A673 (cell line): ENCODE measurements at regions not wholly inside any gene's neighbourhood (a gene's known extent, or its start where the extent isn't known, plus 50 kb on each side); places are given as distances from the start of the nearest gene placed in this dataset.

Source experiments
- BruUV-seq: library from RNA; stranded (reverse); fragments of 400-500 nt; replicated peaks from 2 replicates; lab custom pipeline; 2021; lab: Mats Ljungman, UMichigan
- CTCF ChIA-PET: fragments of 300-600 bp; sonication (Branson Sonifier 250); formaldehyde crosslinking; loops from one replicate; lab custom pipeline; 2022; ENCODE audit warnings: antibody characterized with exemption; lab: Charles Lee
- POLR2A ChIA-PET: fragments of 300-600 bp; sonication (Branson Sonifier 250); formaldehyde crosslinking; loops from one replicate; lab custom pipeline; 2022; ENCODE audit warnings: antibody characterized with exemption; ENCODE audit not compliant: low non-redundant PET; lab: Charles Lee
- DNase-seq: peaks from one replicate; pipeline ENCODE4 v3.0.0-alpha.2; 2015; ENCODE audit warnings: low spot score
- H3K27ac ChIP-seq: fragments of 200-600 bp; sonication (generic); 2 replicates; pipeline ENCODE4 v1.5.1; 2016; ENCODE audit warnings: mixed run types, low read depth, mild to moderate bottlenecking, mixed read lengths, antibody characterized with exemption, low read length; ENCODE audit not compliant: poor library complexity, severe bottlenecking
- H3K27me3 ChIP-seq: fragments of 200-600 bp; sonication (generic); replicated peaks from 2 replicates; pipeline ENCODE4 v1.6.1; 2017; ENCODE audit warnings: mixed run types, low read depth, mild to moderate bottlenecking, mixed read lengths, antibody characterized with exemption, low read length; ENCODE audit not compliant: insufficient read depth, poor library complexity
- H3K36me3 ChIP-seq: fragments of 200-600 bp; sonication (generic); 2 replicates; pipeline ENCODE4 v1.6.1; 2016; ENCODE audit warnings: mixed run types, mild to moderate bottlenecking, mixed read lengths, antibody characterized with exemption, low read length; ENCODE audit not compliant: insufficient read depth, poor library complexity, severe bottlenecking
- H3K4me1 ChIP-seq: fragments of 200-600 bp; sonication (generic); 2 replicates; pipeline ENCODE4 v1.6.1; 2017; ENCODE audit warnings: mixed run types, mild to moderate bottlenecking, mixed read lengths, antibody characterized with exemption, low read length; ENCODE audit not compliant: insufficient read depth, poor library complexity, severe bottlenecking
- H3K4me3 ChIP-seq: fragments of 200-600 bp; sonication (generic); 2 replicates; pipeline ENCODE4 v1.5.1; 2016; ENCODE audit warnings: low read depth, mixed run types, mild to moderate bottlenecking, mixed read lengths, low read length; ENCODE audit not compliant: poor library complexity, severe bottlenecking
- H3K9me3 ChIP-seq: fragments of 200-600 bp; sonication (generic); 2 replicates; pipeline ENCODE4 v1.6.1; 2016; ENCODE audit warnings: mixed run types, low read depth, mild to moderate bottlenecking, mixed read lengths, antibody characterized with exemption, low read length; ENCODE audit not compliant: poor library complexity, severe bottlenecking
- CTCF ChIP-seq: fragments of 300-800, 200-600 bp; sonication (generic); conservative IDR thresholded peaks from 2 replicates; pipeline ENCODE4 v1.5.1; 2017; ENCODE audit warnings: low read depth, mild to moderate bottlenecking, antibody characterized with exemption, low read length, moderate library complexity, mixed read lengths
- EZH2 ChIP-seq: fragments of 200-600 bp; sonication (generic); IDR thresholded peaks from 2 replicates; pipeline ENCODE4 v1.6.1; 2017; ENCODE audit warnings: borderline replicate concordance, low read depth, mild to moderate bottlenecking, mixed read lengths, antibody characterized with exemption, low read length; ENCODE audit not compliant: poor library complexity, severe bottlenecking
- intact Hi-C: fragments of 100-400 bp; cut with micrococcal nuclease; formaldehyde crosslinking; loops from one replicate; pipeline ENCODE4 v1.10.0; 2022; ENCODE audit not compliant: unreplicated experiment

- TF ChIP-seq CTCF = no peak
- TF ChIP-seq EZH2 = no peak
- no peaks in the 10 kb centered on the region for H3K36me3 ChIP-seq
- H3K27ac ChIP-seq = no peak overlapping the region
- H3K4me1 ChIP-seq = no peaks in the 10 kb centered on the region
- intact Hi-C loops = no loop called here
- POLR2A ChIA-PET = no interaction called here
- no TSS peak for BruUV-seq
- H3K4me3 ChIP-seq = no peak overlapping the region
- CTCF ChIA-PET = no interaction called here
- no peaks in the 10 kb centered on the region for H3K27me3 ChIP-seq
- peaks cover 9% of the 10 kb centered on the region for H3K9me3 ChIP-seq
- no peak for DNase-seq
Observed at GRCh38 chr3:104673981-104674380, 692.7 kb upstream of the ALCAM start.

- CTCF ChIA-PET = no interaction called here
- DNase-seq = no peak
- no peak for TF ChIP-seq CTCF
- no peak for TF ChIP-seq EZH2
Observed at GRCh38 chr3:104676241-104676640, 690.5 kb upstream of the ALCAM start.

GRCh38 chr3:104677932-104678331, 688.8 kb upstream of the ALCAM start:
- Histone ChIP-seq H3K9me3 (peaks cover 9% of the 10 kb centered on the region), H3K36me3 (no peaks in the 10 kb centered on the region), H3K27ac (no peak overlapping the region), H3K4me3 (no peak overlapping the region), H3K27me3 (no peaks in the 10 kb centered on the region), H3K4me1 (no peaks in the 10 kb centered on the region)
- intact Hi-C loops = no loop called here
- no peak for DNase-seq
- CTCF ChIA-PET = no interaction called here
- POLR2A ChIA-PET = no interaction called here
- TF ChIP-seq CTCF (no peak), EZH2 (no peak)
- BruUV-seq = no TSS peak

More at GRCh38 chr3:104676241-104676640, 690.5 kb upstream of the ALCAM start:
- Histone ChIP-seq H3K27me3 (no peaks in the 10 kb centered on the region), H3K4me3 (no peak overlapping the region), H3K4me1 (no peaks in the 10 kb centered on the region), H3K9me3 (peaks cover 9% of the 10 kb centered on the region), H3K27ac (no peak overlapping the region), H3K36me3 (no peaks in the 10 kb centered on the region)
- no TSS peak for BruUV-seq
- intact Hi-C loops = no loop called here
- POLR2A ChIA-PET = no interaction called here
